Activated naive CD4-positive, alpha-beta T cell treated with anti-CD3 and anti-CD28 coated beads for 36 hours (primary cell): ENCODE measurements at regions not wholly inside any gene's neighbourhood (a gene's known extent, or its start where the extent isn't known, plus 50 kb on each side); places are given as distances from the start of the nearest gene placed in this dataset.
"Not testable (repeated sequence)": the region's sequence is repeated elsewhere in the genome, so short reads cannot be mapped to it uniquely, and the experiment has no call there.

Source experiments
- CTCF ChIA-PET: fragments of 350-600 bp; sonication (Branson Sonifier 250); formaldehyde crosslinking; loops from one replicate; lab custom pipeline; 2021; ENCODE audit warnings: antibody characterized with exemption; lab: Charles Lee
- DNase-seq: peaks from one replicate; pipeline ENCODE4 v3.0.0-alpha.2; 2020
- H3K27ac Mint-ChIP-seq: one replicate; pipeline ENCODE4 v1.8.0; 2021; ENCODE audit warnings: mild to moderate bottlenecking, mixed read lengths
- H3K27me3 Mint-ChIP-seq: one replicate; pipeline ENCODE4 v1.8.0; 2021; ENCODE audit warnings: low read depth, mixed read lengths
- H3K36me3 Mint-ChIP-seq: one replicate; pipeline ENCODE4 v1.8.0; 2021; ENCODE audit warnings: low read depth, mixed read lengths
- H3K4me1 Mint-ChIP-seq: one replicate; pipeline ENCODE4 v1.8.0; 2021; ENCODE audit warnings: low read depth, mixed read lengths
- H3K4me3 Mint-ChIP-seq: one replicate; pipeline ENCODE4 v1.8.0; 2021; ENCODE audit warnings: mild to moderate bottlenecking, moderate library complexity, mixed read lengths
- H3K9me3 Mint-ChIP-seq: one replicate; pipeline ENCODE4 v1.8.0; 2021; ENCODE audit warnings: mixed read lengths
- intact Hi-C: fragments of 100-400 bp; cut with micrococcal nuclease; formaldehyde crosslinking; loops from one replicate; pipeline ENCODE4 v1.15.1; 2023

DNA sequence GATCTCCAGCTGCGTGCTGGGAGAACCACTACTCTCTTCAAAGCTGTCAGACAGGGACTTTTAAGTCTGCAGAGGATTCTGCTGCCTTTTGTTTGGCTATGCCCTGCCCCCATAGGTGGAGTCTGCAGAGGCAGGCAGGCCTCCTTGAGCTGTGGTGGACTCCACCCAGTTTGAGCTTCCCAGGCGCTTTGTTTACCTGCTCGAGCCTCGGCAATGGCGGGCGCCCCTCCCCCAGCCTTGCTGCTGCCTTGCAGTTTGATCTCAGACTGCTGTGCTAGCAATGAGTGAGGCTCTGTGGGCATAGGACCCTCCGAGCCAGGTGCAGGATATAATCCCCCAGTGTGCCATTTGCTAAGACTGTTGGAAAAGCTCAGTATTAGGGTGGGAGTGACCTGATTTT lies 149.5 kb downstream of the KIF4B start:
- intact Hi-C loops, H3K36me3 Mint-ChIP-seq, DNase-seq, CTCF ChIA-PET, H3K4me3 Mint-ChIP-seq, H3K9me3 Mint-ChIP-seq, H3K27ac Mint-ChIP-seq, H3K4me1 Mint-ChIP-seq: not testable (repeated sequence)
- H3K27me3 Mint-ChIP-seq, result peaks cover 13% of the 10 kb centered on the region

- CTCF ChIA-PET, result interaction anchor here (0.6 kb wide), 1 partner anchor 647 kb away, joined by 4 read pairs; no protein-coding TSS in a partner anchor
- Mint-ChIP-seq H3K36me3 (no peaks in the 10 kb centered on the region), H3K27ac (no peak overlapping the region)
Observed at GRCh38 chr5:155167736-155168135, 154.2 kb downstream of the KIF4B start.

DNA sequence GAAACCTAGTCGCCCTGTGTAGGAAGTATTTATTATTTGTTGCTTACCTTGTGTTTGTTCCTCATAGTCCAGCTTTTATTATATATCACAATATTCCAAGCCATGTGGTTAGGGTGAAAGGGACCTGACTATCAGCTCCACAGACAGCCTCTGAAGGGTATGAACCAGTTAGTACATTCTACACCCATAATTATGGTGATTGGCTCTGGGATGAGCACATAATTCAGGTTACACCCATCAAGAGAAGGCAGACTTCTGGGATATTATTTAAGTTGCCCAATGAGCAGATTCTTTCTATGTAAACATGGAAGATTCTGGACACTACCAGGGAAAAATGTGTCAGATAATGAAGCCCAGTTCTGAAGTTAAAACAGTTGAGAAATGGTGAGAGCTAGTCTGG lies 168.0 kb downstream of the KIF4B start:
- intact Hi-C loops, result no loop called here
- CTCF ChIA-PET, result no interaction called here
- Mint-ChIP-seq H3K27ac (no peak overlapping the region), H3K9me3 (peaks cover 15% of the 10 kb centered on the region), H3K4me1 (no peaks in the 10 kb centered on the region), H3K36me3 (no peaks in the 10 kb centered on the region), H3K4me3 (no peak overlapping the region), H3K27me3 (peaks cover 3% of the 10 kb centered on the region)
- DNase-seq, result no peak

More at GRCh38 chr5:155167736-155168135, 154.2 kb downstream of the KIF4B start:
- Mint-ChIP-seq H3K9me3 (peaks cover 9% of the 10 kb centered on the region), H3K4me3 (no peak overlapping the region), H3K4me1 (no peaks in the 10 kb centered on the region), H3K27me3 (peaks cover 11% of the 10 kb centered on the region)
- no peak for DNase-seq
- intact Hi-C loops, result no loop called here

DNA sequence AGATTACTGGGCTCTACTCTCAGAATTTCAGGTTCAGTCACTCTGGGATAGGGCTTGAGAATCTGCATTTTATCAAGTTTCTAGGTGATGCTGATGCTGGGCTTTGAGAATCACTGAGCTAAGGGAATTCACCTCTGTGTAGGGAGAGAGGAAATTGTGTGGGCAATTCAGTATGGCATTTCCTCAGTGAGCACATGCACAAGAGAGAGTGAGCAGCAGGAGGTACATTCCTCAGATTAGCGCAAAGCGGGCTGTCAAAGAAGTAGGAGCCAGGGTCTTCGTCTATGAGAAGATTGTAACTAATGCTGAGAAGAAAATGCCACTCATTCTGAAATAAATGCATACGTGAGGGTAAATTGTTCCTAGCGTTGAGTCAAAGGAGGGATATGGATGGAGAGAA lies 175.9 kb downstream of the KIF4B start:
- H3K27ac Mint-ChIP-seq, result no peak overlapping the region
- no peaks in the 10 kb centered on the region for H3K4me1 Mint-ChIP-seq
- intact Hi-C loops, result no loop called here
- CTCF ChIA-PET, result no interaction called here
- H3K4me3 Mint-ChIP-seq, result no peak overlapping the region
- H3K36me3 Mint-ChIP-seq, result no peaks in the 10 kb centered on the region
- H3K9me3 Mint-ChIP-seq, result peaks cover 17% of the 10 kb centered on the region
- no peak for DNase-seq
- H3K27me3 Mint-ChIP-seq, result peaks cover 15% of the 10 kb centered on the region

DNA sequence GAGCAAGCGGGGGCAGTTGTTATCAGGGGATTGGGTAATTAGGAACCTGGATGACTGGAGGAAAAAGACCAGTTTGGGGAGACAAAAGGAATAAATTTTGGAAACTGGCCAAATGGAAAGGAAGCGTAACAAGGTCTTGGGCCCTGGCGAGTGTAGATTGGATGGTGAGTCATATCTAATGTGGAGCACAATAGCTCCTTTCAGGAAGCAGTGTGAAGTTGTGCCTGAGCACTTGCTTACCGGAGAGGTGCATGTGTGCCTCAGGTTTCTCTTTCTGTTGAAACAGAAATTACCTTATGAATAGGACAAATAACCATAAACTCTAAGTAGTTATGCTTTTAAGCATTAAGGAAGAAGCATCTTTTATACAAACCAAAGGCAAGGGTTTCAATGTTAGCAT lies 176.4 kb downstream of the KIF4B start:
- H3K36me3 Mint-ChIP-seq, result no peaks in the 10 kb centered on the region
- no peak for DNase-seq
- H3K27me3 Mint-ChIP-seq, result peaks cover 15% of the 10 kb centered on the region
- H3K27ac Mint-ChIP-seq, result no peak overlapping the region
- intact Hi-C loops, result no loop called here
- no peak overlapping the region for H3K4me3 Mint-ChIP-seq
- CTCF ChIA-PET, result no interaction called here
- peaks cover 13% of the 10 kb centered on the region for H3K9me3 Mint-ChIP-seq
- no peaks in the 10 kb centered on the region for H3K4me1 Mint-ChIP-seq

- intact Hi-C loops, result no loop called here
- Mint-ChIP-seq H3K27ac (no peak overlapping the region), H3K9me3 (no peaks in the 10 kb centered on the region), H3K27me3 (peaks cover 18% of the 10 kb centered on the region), H3K36me3 (no peaks in the 10 kb centered on the region), H3K4me3 (no peak overlapping the region), H3K4me1 (no peaks in the 10 kb centered on the region)
- DNase-seq, result no peak
- CTCF ChIA-PET, result no interaction called here
Observed at GRCh38 chr5:155193029-155193428, 179.5 kb downstream of the KIF4B start.

DNA sequence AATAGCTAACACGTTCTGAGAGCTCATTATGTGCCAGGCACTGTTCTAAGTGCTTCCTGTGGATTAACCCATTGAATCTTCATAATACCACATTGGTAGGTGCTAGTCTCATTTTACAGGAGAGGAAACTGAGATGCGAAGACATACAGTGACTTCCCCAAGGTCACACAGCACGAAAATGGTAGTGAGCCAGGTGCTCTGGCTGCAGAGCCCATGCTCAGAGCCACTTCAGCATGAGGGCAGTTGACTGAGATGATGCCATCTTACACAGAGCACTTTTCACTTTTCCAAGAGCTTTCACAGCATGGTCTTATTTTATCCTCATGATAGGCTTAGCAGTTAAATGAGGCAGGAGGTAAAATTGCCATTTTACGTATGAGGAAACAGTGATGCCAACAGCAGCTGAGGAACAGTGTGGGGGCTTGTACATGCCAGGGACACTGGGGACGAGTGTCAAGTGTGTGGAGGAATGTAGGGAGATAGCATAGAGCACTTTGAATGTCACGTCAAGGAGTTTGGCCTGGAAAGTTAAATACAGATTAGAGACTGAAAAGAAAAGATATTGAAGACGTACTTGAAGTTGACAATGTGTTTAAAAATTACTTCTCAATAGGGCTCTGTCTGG lies 180.0 kb downstream of the KIF4B start:
- Mint-ChIP-seq H3K4me3 (no peak overlapping the region), H3K36me3 (no peaks in the 10 kb centered on the region), H3K27ac (no peak overlapping the region), H3K9me3 (no peaks in the 10 kb centered on the region), H3K27me3 (peaks cover 18% of the 10 kb centered on the region), H3K4me1 (no peaks in the 10 kb centered on the region)
- DNase-seq, result no peak
- CTCF ChIA-PET, result no interaction called here
- intact Hi-C loops, result no loop called here

DNA sequence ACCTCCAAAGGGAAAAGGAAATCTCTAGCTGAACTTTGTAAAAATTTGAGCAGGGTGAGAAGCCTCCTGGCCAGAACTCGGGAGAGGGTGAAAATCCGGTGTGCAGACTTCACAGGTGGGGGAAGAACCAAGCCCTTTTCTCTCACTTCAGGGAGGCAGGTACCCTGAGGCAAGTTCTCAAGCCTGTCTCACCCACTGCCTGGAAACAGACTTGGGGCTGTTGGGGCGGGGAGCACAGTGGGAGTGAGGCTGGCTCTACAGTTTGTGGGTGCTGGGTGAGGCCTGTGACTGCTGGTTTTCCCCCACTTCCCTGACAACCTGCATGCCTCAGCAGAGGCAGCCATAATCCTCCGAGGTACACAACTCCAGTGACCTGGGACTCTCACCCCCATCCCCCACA lies 187.1 kb downstream of the KIF4B start:
- Mint-ChIP-seq H3K4me1 (no peaks in the 10 kb centered on the region), H3K27me3 (peaks cover 18% of the 10 kb centered on the region), H3K4me3 (no peak overlapping the region), H3K36me3 (no peaks in the 10 kb centered on the region), H3K9me3 (peaks cover 15% of the 10 kb centered on the region), H3K27ac (no peak overlapping the region)
- intact Hi-C loops, result no loop called here
- CTCF ChIA-PET, result interaction anchor here (0.6 kb wide), 1 partner anchor 38 kb away, joined by 3 read pairs; no protein-coding TSS in a partner anchor
- DNase-seq, result no peak

- no peaks in the 10 kb centered on the region for H3K9me3 Mint-ChIP-seq
- DNase-seq, result no peak
- intact Hi-C loops, result no loop called here
- H3K27ac Mint-ChIP-seq, result no peak overlapping the region
- no peaks in the 10 kb centered on the region for H3K36me3 Mint-ChIP-seq
- CTCF ChIA-PET, result no interaction called here
- no peaks in the 10 kb centered on the region for H3K27me3 Mint-ChIP-seq
- no peaks in the 10 kb centered on the region for H3K4me1 Mint-ChIP-seq
- no peak overlapping the region for H3K4me3 Mint-ChIP-seq
Observed at GRCh38 chr5:155211764-155212163, 198.2 kb downstream of the KIF4B start.

DNA sequence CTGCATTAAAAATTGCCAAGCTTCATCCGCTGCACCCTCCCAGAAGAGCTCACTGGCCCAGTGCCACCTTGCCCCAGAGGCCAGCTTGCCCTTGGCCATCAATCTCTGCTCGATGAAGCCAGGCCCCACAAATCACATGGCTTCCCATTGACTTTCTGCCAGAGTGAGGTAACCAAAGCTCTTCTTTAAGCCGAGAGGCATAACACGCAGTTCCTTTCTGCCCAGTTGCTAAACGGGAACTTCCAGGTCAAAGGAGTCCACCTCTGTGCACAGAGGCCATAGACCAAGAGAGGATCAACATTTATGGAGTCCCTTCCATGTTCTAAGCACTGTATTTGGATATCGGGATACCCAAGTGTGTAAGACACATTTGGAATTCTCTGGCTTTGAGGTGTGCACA lies 208.8 kb downstream of the KIF4B start:
- CTCF ChIA-PET, result no interaction called here

GRCh38 chr5:155229135-155229534 lies 215.6 kb downstream of the KIF4B start:
- no peak for DNase-seq
- H3K27me3 Mint-ChIP-seq, result no peaks in the 10 kb centered on the region
- no peak overlapping the region for H3K4me3 Mint-ChIP-seq
- peaks cover 6% of the 10 kb centered on the region for H3K9me3 Mint-ChIP-seq
- H3K36me3 Mint-ChIP-seq, result no peaks in the 10 kb centered on the region
- H3K27ac Mint-ChIP-seq, result no peak overlapping the region
- CTCF ChIA-PET, result no interaction called here
- intact Hi-C loops, result no loop called here
- H3K4me1 Mint-ChIP-seq, result no peaks in the 10 kb centered on the region

More for the DNA sequence above, 208.8 kb downstream of the KIF4B start:
- no peak overlapping the region for H3K27ac Mint-ChIP-seq
- intact Hi-C loops, result no loop called here
- no peaks in the 10 kb centered on the region for H3K36me3 Mint-ChIP-seq
- peaks cover 5% of the 10 kb centered on the region for H3K9me3 Mint-ChIP-seq
- H3K4me1 Mint-ChIP-seq, result no peaks in the 10 kb centered on the region
- no peak overlapping the region for H3K4me3 Mint-ChIP-seq
- DNase-seq, result no peak
- H3K27me3 Mint-ChIP-seq, result peaks cover 5% of the 10 kb centered on the region

DNA sequence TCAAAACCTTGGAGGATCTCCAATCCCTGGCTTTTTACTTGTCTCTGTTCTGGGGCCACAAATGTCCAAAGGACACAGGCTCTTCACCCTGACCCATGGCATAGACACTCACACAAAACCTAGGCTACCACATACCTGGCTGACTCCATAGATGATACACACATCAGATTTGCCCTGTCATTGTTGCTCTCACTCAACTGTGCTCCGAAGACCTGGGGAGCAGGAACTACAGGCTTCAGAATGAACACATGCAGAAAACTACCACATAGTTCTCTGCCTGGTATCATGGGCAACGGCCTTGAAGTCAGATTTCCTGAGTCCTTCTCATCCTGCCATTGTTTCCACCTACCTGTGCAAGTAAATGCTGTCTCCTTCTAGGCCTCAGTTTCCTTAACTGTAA lies 226.2 kb downstream of the KIF4B start:
- H3K4me3 Mint-ChIP-seq, result no peak overlapping the region
- H3K9me3 Mint-ChIP-seq, result peaks cover 12% of the 10 kb centered on the region
- no peak overlapping the region for H3K27ac Mint-ChIP-seq
- intact Hi-C loops, result no loop called here
- no peaks in the 10 kb centered on the region for H3K36me3 Mint-ChIP-seq
- CTCF ChIA-PET, result no interaction called here
- H3K27me3 Mint-ChIP-seq, result peaks cover 2% of the 10 kb centered on the region
- H3K4me1 Mint-ChIP-seq, result no peaks in the 10 kb centered on the region
- DNase-seq, result no peak

DNA sequence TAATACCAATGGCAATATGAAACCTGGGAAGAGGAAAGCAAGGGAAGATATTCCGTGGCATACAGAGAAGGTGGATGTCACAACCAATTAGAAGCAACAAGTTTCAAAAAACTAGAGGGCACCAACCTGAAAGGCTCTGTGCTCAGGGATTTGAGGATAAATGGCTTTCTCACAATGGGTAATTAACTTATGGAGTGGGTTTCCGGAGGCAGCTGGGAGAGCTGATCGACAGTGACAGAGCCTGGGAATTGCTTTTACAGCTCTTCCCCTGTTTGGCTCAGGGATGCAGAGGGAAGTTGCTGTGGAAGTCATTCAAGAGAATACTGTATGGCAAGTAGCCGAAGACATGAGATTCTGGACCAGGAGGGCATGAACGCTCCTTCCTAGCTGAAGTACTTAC lies 237.0 kb downstream of the KIF4B start:
- H3K4me1 Mint-ChIP-seq, result no peaks in the 10 kb centered on the region
- H3K9me3 Mint-ChIP-seq, result no peaks in the 10 kb centered on the region
- H3K27ac Mint-ChIP-seq, result no peak overlapping the region
- DNase-seq, result no peak
- no peaks in the 10 kb centered on the region for H3K36me3 Mint-ChIP-seq
- CTCF ChIA-PET, result no interaction called here
- no peak overlapping the region for H3K4me3 Mint-ChIP-seq
- peaks cover 5% of the 10 kb centered on the region for H3K27me3 Mint-ChIP-seq
- intact Hi-C loops, result no loop called here
